ENCODE measurements at regions not wholly inside any gene's neighbourhood (a gene's known extent, or its start where the extent isn't known, plus 50 kb on each side); places are given as distances from the start of the nearest gene placed in this dataset.

GRCh38 chr18:25516747-25517498, 165.0 kb upstream of the ZNF521 start:
- no peak for TF ChIP-seq FOS (IDR thresholded peaks at IDR 0.05; ENCODE audit: borderline replicate concordance, insufficient read depth, low read length)
- no peak for TF ChIP-seq MYC (IDR thresholded peaks at IDR 0.05; ENCODE audit: low read depth, low read length)
- TF ChIP-seq POLR2A (IDR thresholded peaks at IDR 0.05; ENCODE audit: low read depth, low read length), result no peak
- no peak for TF ChIP-seq MAX (IDR thresholded peaks at IDR 0.05; ENCODE audit: insufficient read depth, insufficient read length)
- no peak for TF ChIP-seq CTCF (IDR thresholded peaks at IDR 0.05; ENCODE audit: extremely low read depth in 1 of 2, insufficient read depth in 1 of 2, low read depth in 1 of 2, low read length in 2 of 2)
- TF ChIP-seq POLR2AphosphoS5 (IDR thresholded peaks at IDR 0.05; ENCODE audit: insufficient read depth, low read depth, low read length), result no peak
- no peak for TF ChIP-seq JUN (IDR thresholded peaks at IDR 0.05; ENCODE audit: borderline replicate concordance, insufficient read depth, insufficient read length, low read depth)
- no peak for TF ChIP-seq EZH2 (IDR thresholded peaks at IDR 0.05; ENCODE audit: borderline replicate concordance, low read depth, low read length, severe bottlenecking)
- no peak for TF ChIP-seq GATA2 (IDR thresholded peaks at IDR 0.05; ENCODE audit: insufficient read depth, insufficient read length, low read depth, low read length)
- dilution Hi-C loops (cut with MboI; ENCODE audit: extremely low pct_ligation_motif_present, low sequenced_read_pairs), result no loop called here

More at GRCh38 chr18:25516747-25517498, 165.0 kb upstream of the ZNF521 start:
- no peaks in the 10 kb centered on the region for H3K9me3 ChIP-seq (replicated peaks; ENCODE audit: control insufficient read depth, insufficient read depth, low read length)
- BruUV-seq (replicated peaks), result no TSS peak
- H3K9me1 ChIP-seq (replicated peaks; ENCODE audit: control insufficient read depth, extremely low read depth, insufficient read depth, low read length), result no peaks in the 10 kb centered on the region
- intact Hi-C loops (cut with micrococcal nuclease), result loop anchor here (5.0 kb wide), 1 partner anchor 640 kb away; no protein-coding TSS in a partner anchor
- CTCF ChIA-PET, result interaction anchor here (0.6 kb wide), 1 partner anchor 685 kb away, joined by 3 read pairs; no protein-coding TSS in a partner anchor
- H3K27me3 ChIP-seq (ENCODE audit: control insufficient read depth in 2 of 2, insufficient read depth in 2 of 2, low read length in 2 of 2), result no peaks in the 10 kb centered on the region
- no peaks in the 10 kb centered on the region for H3K79me2 ChIP-seq (ENCODE audit: control insufficient read depth, insufficient read depth, low read length)
- H3K4me2 ChIP-seq (ENCODE audit: insufficient read depth, low read length), result peak overlapping the region; percentile 82
- no peaks in the 10 kb centered on the region for H3K36me3 ChIP-seq (ENCODE audit: control insufficient read depth in 2 of 2, extremely low read depth in 1 of 2, insufficient read depth in 2 of 2, low read length in 2 of 2)
- no peaks in the 10 kb centered on the region for H4K20me1 ChIP-seq (replicated peaks; ENCODE audit: control insufficient read depth, extremely low read depth, insufficient read depth, low read length)
- FAIRE-seq (no peak), DNase-seq (ENCODE audit: low read depth, low spot score) (peak; percentile 39)
- H3K4me1 ChIP-seq (ENCODE audit: control insufficient read depth, extremely low read depth, insufficient read depth, low read length), result peaks cover 37% of the 10 kb centered on the region
- H2AFZ ChIP-seq (ENCODE audit: low read depth, low read length), result peak overlapping the region; percentile 44
- POLR2A ChIA-PET, result no interaction called here
- peak overlapping the region; percentile 91 for H3K27ac ChIP-seq (ENCODE audit: insufficient read depth, low read depth, low read length)
- no peak overlapping the region for H3K4me3 ChIP-seq (replicated peaks in 1 of 3; ENCODE audit: insufficient read depth in 1 of 3, low read depth in 1 of 3, low read length in 3 of 3)
- peak overlapping the region; percentile 48 for H3K9ac ChIP-seq (replicated peaks; ENCODE audit: extremely low read depth, insufficient read depth, low read length)
